Breast epithelium (tissue), 3 donors: ENCODE measurements at regions not wholly inside any gene's neighbourhood (a gene's known extent, or its start where the extent isn't known, plus 50 kb on each side); places are given as distances from the start of the nearest gene placed in this dataset.

ENCODE experiments used
- CTCF ChIP-seq, 3 donors: fragments of 450-650 bp; IDR thresholded peaks; one replicate each; pipeline ENCODE4 v1.5.1; 2016 to 2017; ENCODE audit warnings: antibody characterized with exemption in 3 of 3, mild to moderate bottlenecking in 3 of 3, moderate library complexity in 3 of 3
- POLR2AphosphoS5 ChIP-seq, 3 donors: sonication (generic); formaldehyde crosslinking; IDR thresholded peaks; one replicate each; pipeline ENCODE4 v1.6.1; 2017; ENCODE audit warnings: antibody characterized with exemption in 3 of 3

- no peak for TF ChIP-seq POLR2AphosphoS5 (IDR thresholded peaks at IDR 0.05)
- no peak for TF ChIP-seq CTCF (IDR thresholded peaks at IDR 0.05)
These were observed 262.9 kb downstream of the MN1 start for GRCh38 chr22:27538666-27539065.
